H1 (cell line): ENCODE measurements at regions not wholly inside any gene's neighbourhood (a gene's known extent, or its start where the extent isn't known, plus 50 kb on each side); places are given as distances from the start of the nearest gene placed in this dataset.

Experiments
- CTCF ChIA-PET: fragments of 300-600 bp; sonication (Branson Sonifier 250); formaldehyde crosslinking; loops from one replicate; lab custom pipeline; 2021; ENCODE audit not compliant: partially characterized antibody; lab: Charles Lee
- POLR2A ChIA-PET: fragments of 300-600 bp; sonication (Branson Sonifier 250); formaldehyde crosslinking; loops from one replicate; lab custom pipeline; 2021; ENCODE audit warnings: inconsistent platforms; ENCODE audit not compliant: partially characterized antibody; lab: Charles Lee
- DNase-seq, 2 experiments: peaks; one replicate each; pipeline versions ENCODE4 v3.0.0 to v3.0.0-alpha.2; 2010 to 2022; ENCODE audit warnings: low spot score in 2 of 2, low read depth in 1 of 2, mixed read lengths in 1 of 2
- FAIRE-seq: peaks from 2 replicates; lab custom pipeline; 2011; peaks lifted over from hg19 to GRCh38; lab: Jason Lieb, UNC
- H2AFZ ChIP-seq: 2 replicates; pipeline ENCODE4 v1.8.1; 2012; ENCODE audit warnings: low read length, inconsistent platforms
- H2AK5ac ChIP-seq: 2 replicates; pipeline ENCODE4 v1.6.1; 2013; ENCODE audit warnings: low read depth, low read length
- H2BK120ac ChIP-seq: replicated peaks from 2 replicates; pipeline ENCODE3; 2013; ENCODE audit warnings: low read depth, low read length, inconsistent platforms
- H2BK12ac ChIP-seq: 2 replicates; pipeline ENCODE4 v1.6.1; 2013; ENCODE audit warnings: low read depth, low read length
- H2BK15ac ChIP-seq: 2 replicates; pipeline ENCODE4 v1.6.1; 2013; ENCODE audit warnings: low read length
- H2BK20ac ChIP-seq: 2 replicates; pipeline ENCODE4 v1.6.1; 2013; ENCODE audit warnings: low read length
- H2BK5ac ChIP-seq: 2 replicates; pipeline ENCODE4 v1.6.1; 2013; ENCODE audit warnings: low read depth, low read length
- H3K14ac ChIP-seq: 2 replicates; pipeline ENCODE4 v1.6.1; 2013; ENCODE audit warnings: inconsistent platforms; ENCODE audit not compliant: insufficient read length
- H3K18ac ChIP-seq: 2 replicates; pipeline ENCODE4 v1.6.1; 2013; ENCODE audit warnings: low read length; ENCODE audit errors: extremely low read depth
- H3K23ac ChIP-seq: 2 replicates; pipeline ENCODE4 v1.6.1; 2013; ENCODE audit warnings: inconsistent platforms; ENCODE audit not compliant: insufficient read length
- H3K23me2 ChIP-seq: 2 replicates; pipeline ENCODE4 v1.6.1; 2013; ENCODE audit warnings: low read depth, low read length
- H3K27ac ChIP-seq: 2 replicates; pipeline ENCODE4 v1.6.1; 2011; ENCODE audit warnings: low read depth, low read length, inconsistent platforms
- H3K27me3 ChIP-seq, 4 experiments: replicated peaks in 1 of 4; 1 replicate in 1 of 4; 2 replicates in 3 of 4; pipeline versions ENCODE4 v1.6.1 to v1.8.1; 2011 to 2013; ENCODE audit warnings: low read length in 3 of 4, mild to moderate bottlenecking in 3 of 4, inconsistent platforms in 2 of 4, mixed read lengths in 2 of 4, moderate library complexity in 1 of 4; ENCODE audit not compliant: control insufficient read depth in 3 of 4, insufficient read depth in 3 of 4; ENCODE audit errors: extremely low read depth in 1 of 4
- H3K36me3 ChIP-seq, 4 experiments: 2 replicates each; pipeline versions ENCODE4 v1.6.1 to v1.8.1; 2011 to 2013; ENCODE audit warnings: mild to moderate bottlenecking in 4 of 4, low read length in 3 of 4, moderate library complexity in 2 of 4, control low read depth in 1 of 4, inconsistent platforms in 1 of 4; ENCODE audit not compliant: insufficient read depth in 4 of 4, control insufficient read depth in 2 of 4
- H3K4ac ChIP-seq: replicated peaks from 2 replicates; pipeline ENCODE3; 2013; ENCODE audit warnings: low read length, low read depth, mixed read lengths, inconsistent platforms; ENCODE audit not compliant: insufficient read length
- H3K4me1 ChIP-seq, 4 experiments: replicated peaks in 1 of 4; 1 replicate in 1 of 4; 2 replicates in 3 of 4; pipeline versions ENCODE4 v1.6.1 to v1.8.1; 2011 to 2013; ENCODE audit warnings: low read length in 3 of 4, inconsistent platforms in 2 of 4, mixed read lengths in 1 of 4; ENCODE audit not compliant: insufficient read depth in 4 of 4, control insufficient read depth in 3 of 4
- H3K4me2 ChIP-seq, 2 experiments: 2 replicates each; pipeline versions ENCODE4 v1.6.1 to v1.8.1; 2011 to 2013; ENCODE audit warnings: low read depth in 2 of 2, low read length in 2 of 2, control low read depth in 1 of 2, inconsistent platforms in 1 of 2, mild to moderate bottlenecking in 1 of 2; ENCODE audit not compliant: insufficient read depth in 1 of 2
- H3K4me3 ChIP-seq, 4 experiments: fragments of 200-600, 300-600 bp in 1 of 4; sonication (generic), shearing (Covaris generic), sonication (Bioruptor Twin) in 1 of 4; 2 replicates each; pipeline versions ENCODE4 v1.5.1 to v1.8.1; 2011 to 2016; ENCODE audit warnings: low read length in 4 of 4, low read depth in 3 of 4, control low read depth in 2 of 4, inconsistent platforms in 2 of 4, mild to moderate bottlenecking in 2 of 4, mixed read lengths in 1 of 4, moderate library complexity in 1 of 4; ENCODE audit not compliant: insufficient read depth in 2 of 4; ENCODE audit errors: extremely low read depth in 1 of 4
- H3K56ac ChIP-seq: replicated peaks from 2 replicates; pipeline ENCODE3; 2013; ENCODE audit warnings: low read depth, mild to moderate bottlenecking, mixed read lengths, low read length, inconsistent platforms; ENCODE audit not compliant: insufficient read length
- H3K79me1 ChIP-seq: 2 replicates; pipeline ENCODE4 v1.6.1; 2013; ENCODE audit warnings: low read depth, low read length, control low read depth
- H3K79me2 ChIP-seq, 2 experiments: 2 replicates each; pipeline versions ENCODE4 v1.6.1 to v1.8.1; 2012 to 2013; ENCODE audit warnings: low read length in 2 of 2, mild to moderate bottlenecking in 2 of 2, inconsistent platforms in 1 of 2; ENCODE audit not compliant: insufficient read depth in 2 of 2, control insufficient read depth in 1 of 2
- H3K9ac ChIP-seq, 4 experiments: replicated peaks in 1 of 4; 1 replicate in 1 of 4; 2 replicates in 3 of 4; pipeline versions ENCODE4 v1.6.1 to v1.8.1; 2011 to 2013; ENCODE audit warnings: low read depth in 3 of 4, low read length in 3 of 4, control low read depth in 2 of 4, mild to moderate bottlenecking in 2 of 4, moderate library complexity in 2 of 4, inconsistent platforms in 1 of 4; ENCODE audit errors: extremely low read depth in 1 of 4
- H3K9me3 ChIP-seq, 2 experiments: 2 replicates each; pipeline versions ENCODE4 v1.6.1 to v1.8.1; 2012 to 2013; ENCODE audit warnings: mild to moderate bottlenecking in 2 of 2, moderate library complexity in 2 of 2, control low read depth in 1 of 2, inconsistent platforms in 1 of 2, low read depth in 1 of 2, low read length in 1 of 2, mixed read lengths in 1 of 2; ENCODE audit not compliant: insufficient read depth in 2 of 2
- H4K20me1 ChIP-seq, 2 experiments: replicated peaks in 1 of 2; 2 replicates each; pipeline versions ENCODE3 to v1.8.1; 2011 to 2013; ENCODE audit warnings: inconsistent platforms in 2 of 2, low read length in 2 of 2, mild to moderate bottlenecking in 1 of 2; ENCODE audit not compliant: insufficient read depth in 2 of 2, control insufficient read depth in 1 of 2
- H4K5ac ChIP-seq: 2 replicates; pipeline ENCODE4 v1.6.1; 2013; ENCODE audit warnings: low read length, low read depth, mixed read lengths, inconsistent platforms; ENCODE audit not compliant: insufficient read length
- H4K8ac ChIP-seq: 2 replicates; pipeline ENCODE4 v1.8.0; 2013; ENCODE audit warnings: mild to moderate bottlenecking, moderate library complexity, low read length, inconsistent platforms; ENCODE audit not compliant: insufficient read depth; ENCODE audit errors: extremely low read depth
- H4K91ac ChIP-seq: replicated peaks from 2 replicates; pipeline ENCODE3; 2013; ENCODE audit warnings: low read length, mixed read lengths, inconsistent platforms; ENCODE audit not compliant: insufficient read length
- KDM1A ChIP-seq: fragments of 200-600, 300-600 bp; sonication (generic); IDR thresholded peaks from 2 replicates; pipeline ENCODE4 v1.7.1; 2016; ENCODE audit warnings: mild to moderate bottlenecking, low read length, borderline replicate concordance
- NRF1 ChIP-seq: IDR thresholded peaks from 2 replicates; pipeline ENCODE4 v1.6.1; 2011; ENCODE audit warnings: mild to moderate bottlenecking, low read depth, low read length, improper control_type of control experiment
- PHF8 ChIP-seq: fragments of 200-600 bp; sonication (generic); conservative IDR thresholded peaks from 2 replicates; pipeline ENCODE4 v1.7.1; 2012; ENCODE audit warnings: low read depth, mild to moderate bottlenecking, inconsistent platforms, low read length, moderate library complexity
- SIN3A ChIP-seq, 2 experiments: IDR thresholded peaks in 1 of 2; conservative IDR thresholded peaks in 1 of 2; 2 replicates each; pipeline ENCODE4 v1.6.1; 2011 to 2012; ENCODE audit warnings: low read length in 2 of 2, improper control_type of control experiment in 1 of 2, low read depth in 1 of 2, mild to moderate bottlenecking in 1 of 2
- SP1 ChIP-seq: IDR thresholded peaks from 2 replicates; pipeline ENCODE4 v1.6.1; 2011; ENCODE audit warnings: low read depth, low read length
- SP2 ChIP-seq: IDR thresholded peaks from 2 replicates; pipeline ENCODE4 v1.6.1; 2012; ENCODE audit warnings: mild to moderate bottlenecking, low read length, inconsistent platforms
- TBP ChIP-seq: IDR thresholded peaks from 2 replicates; pipeline ENCODE4 v1.6.1; 2011; ENCODE audit warnings: low read depth, low read length, improper control_type of control experiment
- TCF12 ChIP-seq: IDR thresholded peaks from 2 replicates; pipeline ENCODE4 v1.6.1; 2011; ENCODE audit warnings: low read depth, mild to moderate bottlenecking, low read length
- WGBS, 2 experiments: shearing (Covaris generic) in 1 of 2; methylation state at CpG; one replicate each; pipeline versions ENCODE4 v1.1.6 to v1.1.7; 2013 to 2015; ENCODE audit warnings: low lambda C conversion rate in 2 of 2, mixed read lengths in 2 of 2, inconsistent platforms in 1 of 2, low coverage in 1 of 2, missing lambda C conversion rate in 1 of 2; ENCODE audit not compliant: insufficient replicate concordance in 2 of 2, insufficient coverage in 1 of 2, insufficient read length in 1 of 2; ENCODE audit errors: extremely low coverage in 1 of 2, missing lambda C conversion rate in 1 of 2; 5-methylcytosine and 5-hydroxymethylcytosine counted together
- TF ChIP-seq, protein P1 (sequence below), 3 experiments: IDR thresholded peaks; 1 replicate in 2 of 3; 2 replicates in 1 of 3; pipeline versions ENCODE4 v1.5.1 to v1.6.1; 2011; ENCODE audit warnings: low read length in 3 of 3, mild to moderate bottlenecking in 3 of 3, inconsistent platforms in 2 of 3, low read depth in 1 of 3, moderate library complexity in 1 of 3; ENCODE audit not compliant: insufficient read depth in 1 of 3; ENCODE audit errors: control extremely low read depth in 1 of 3
- TF ChIP-seq, protein P2 (sequence below): IDR thresholded peaks from 2 replicates; pipeline ENCODE4 v1.6.1; 2012; ENCODE audit warnings: inconsistent platforms
- TF ChIP-seq, protein P3 (sequence below): IDR thresholded peaks from 2 replicates; pipeline ENCODE4 v1.6.1; 2011; ENCODE audit warnings: low read length, improper control_type of control experiment

DNA sequence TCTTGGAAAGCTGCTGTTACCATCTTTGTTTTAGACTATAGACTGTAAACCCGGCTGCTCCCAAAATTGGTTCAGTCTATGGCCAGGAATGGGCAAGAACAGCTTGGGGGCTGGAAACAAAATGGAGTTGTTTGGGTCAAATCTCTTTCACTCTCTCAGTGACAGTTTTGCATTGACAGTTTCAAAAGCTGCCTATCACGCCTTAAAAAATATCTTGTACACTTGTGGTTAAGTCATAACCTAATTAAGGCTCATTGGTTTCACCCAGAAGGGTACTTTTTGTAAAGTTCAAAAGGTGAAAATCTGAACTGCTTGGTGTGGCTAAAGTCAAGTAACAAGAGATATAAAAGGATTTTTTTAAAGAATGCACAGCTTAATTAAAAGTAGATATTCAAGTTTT lies 76.1 kb upstream of the PRL start:
- POLR2A ChIA-PET, result no interaction called here
- DNase-seq (no peak), FAIRE-seq (no peak)
- Histone ChIP-seq H3K36me3 (no peaks in the 10 kb centered on the region), H3K27me3 (no peaks in the 10 kb centered on the region), H4K5ac (no peak overlapping the region), H2AK5ac (no peak overlapping the region), H2BK15ac (no peak overlapping the region), H4K20me1 (no peaks in the 10 kb centered on the region), H3K79me1 (no peaks in the 10 kb centered on the region), H2AFZ (no peak overlapping the region), H3K23ac (no peak overlapping the region), H3K56ac (no peak overlapping the region), H3K9me3 (no peaks in the 10 kb centered on the region), H3K9ac (no peak overlapping the region), H3K23me2 (no peaks in the 10 kb centered on the region), H3K79me2 (no peaks in the 10 kb centered on the region), H4K8ac (no peak overlapping the region), H3K27ac (no peak overlapping the region), H3K4me1 (no peaks in the 10 kb centered on the region), H2BK5ac (no peak overlapping the region), H2BK120ac (no peak overlapping the region), H3K14ac (no peak overlapping the region), H4K91ac (no peak overlapping the region), H2BK12ac (no peak overlapping the region), H3K4me3 (no peak overlapping the region), H3K18ac (no peak overlapping the region), H3K4ac (no peak overlapping the region), H3K4me2 (no peak overlapping the region), H2BK20ac (no peak overlapping the region)
- WGBS, 2 experiments, result 97% methylated on average over 2 of the region's 2 CpGs; no CpG with 5 or more reads in 1 of the 2 experiments
- CTCF ChIA-PET, result no interaction called here
- TF ChIP-seq, protein P1, sequence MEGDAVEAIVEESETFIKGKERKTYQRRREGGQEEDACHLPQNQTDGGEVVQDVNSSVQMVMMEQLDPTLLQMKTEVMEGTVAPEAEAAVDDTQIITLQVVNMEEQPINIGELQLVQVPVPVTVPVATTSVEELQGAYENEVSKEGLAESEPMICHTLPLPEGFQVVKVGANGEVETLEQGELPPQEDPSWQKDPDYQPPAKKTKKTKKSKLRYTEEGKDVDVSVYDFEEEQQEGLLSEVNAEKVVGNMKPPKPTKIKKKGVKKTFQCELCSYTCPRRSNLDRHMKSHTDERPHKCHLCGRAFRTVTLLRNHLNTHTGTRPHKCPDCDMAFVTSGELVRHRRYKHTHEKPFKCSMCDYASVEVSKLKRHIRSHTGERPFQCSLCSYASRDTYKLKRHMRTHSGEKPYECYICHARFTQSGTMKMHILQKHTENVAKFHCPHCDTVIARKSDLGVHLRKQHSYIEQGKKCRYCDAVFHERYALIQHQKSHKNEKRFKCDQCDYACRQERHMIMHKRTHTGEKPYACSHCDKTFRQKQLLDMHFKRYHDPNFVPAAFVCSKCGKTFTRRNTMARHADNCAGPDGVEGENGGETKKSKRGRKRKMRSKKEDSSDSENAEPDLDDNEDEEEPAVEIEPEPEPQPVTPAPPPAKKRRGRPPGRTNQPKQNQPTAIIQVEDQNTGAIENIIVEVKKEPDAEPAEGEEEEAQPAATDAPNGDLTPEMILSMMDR (IDR thresholded peaks at IDR 0.05; ENCODE audit: control extremely low read depth in 1 of 3, insufficient read depth in 1 of 3, low read depth in 1 of 3, low read length in 3 of 3), result no peak
- TF ChIP-seq PHF8 (no peak), SIN3A (conservative IDR thresholded peaks at IDR 0.05 in 1 of 2, IDR thresholded peaks at IDR 0.05 in 1 of 2; ENCODE audit: low read depth in 1 of 2, low read length in 2 of 2) (no peak), KDM1A (no peak), SP1 (no peak), SP2 (no peak), TBP (no peak), NRF1 (no peak), TCF12 (no peak)
- TF ChIP-seq, protein P2, sequence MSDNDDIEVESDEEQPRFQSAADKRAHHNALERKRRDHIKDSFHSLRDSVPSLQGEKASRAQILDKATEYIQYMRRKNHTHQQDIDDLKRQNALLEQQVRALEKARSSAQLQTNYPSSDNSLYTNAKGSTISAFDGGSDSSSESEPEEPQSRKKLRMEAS, result no peak
- TF ChIP-seq, protein P3, sequence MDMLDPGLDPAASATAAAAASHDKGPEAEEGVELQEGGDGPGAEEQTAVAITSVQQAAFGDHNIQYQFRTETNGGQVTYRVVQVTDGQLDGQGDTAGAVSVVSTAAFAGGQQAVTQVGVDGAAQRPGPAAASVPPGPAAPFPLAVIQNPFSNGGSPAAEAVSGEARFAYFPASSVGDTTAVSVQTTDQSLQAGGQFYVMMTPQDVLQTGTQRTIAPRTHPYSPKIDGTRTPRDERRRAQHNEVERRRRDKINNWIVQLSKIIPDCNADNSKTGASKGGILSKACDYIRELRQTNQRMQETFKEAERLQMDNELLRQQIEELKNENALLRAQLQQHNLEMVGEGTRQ, result no peak
